K562 (cell line): ENCODE measurements at regions not wholly inside any gene's neighbourhood (a gene's known extent, or its start where the extent isn't known, plus 50 kb on each side); places are given as distances from the start of the nearest gene placed in this dataset.

ENCODE experiments used
- ATAC-seq: fragments of 200-7000 bp; cut with Tn5 transposase; 3 replicates; pipeline ENCODE4 v1.9.1; 2020; ENCODE audit warnings: moderate library complexity
- BruUV-seq: library from RNA; stranded (reverse); fragments of 400-500 nt; replicated peaks from 2 replicates; lab custom pipeline; 2021; lab: Mats Ljungman, UMichigan
- CTCF ChIA-PET: fragments of 300-600 bp; formaldehyde crosslinking; extraction: SDS; loops from one replicate; lab custom pipeline; 2021; ENCODE audit warnings: low intra/inter-chr PET ratio; lab: Yijun Ruan, JAX
- POLR2A ChIA-PET: fragments of 300-600, 350-650 bp; sonication (Branson Sonifier 250); formaldehyde crosslinking; extraction: SDS; loops from one replicate; lab custom pipeline; 2021; ENCODE audit warnings: antibody characterized with exemption, inconsistent platforms; lab: Yijun Ruan, JAX
- DNase-seq, 4 experiments: peaks; one replicate each; pipeline versions ENCODE4 v3.0.0 to v3.0.0-alpha.2; 2011 to 2018; ENCODE audit warnings: low spot score in 3 of 4, mixed read lengths in 3 of 4; ENCODE audit errors: extremely low read depth in 1 of 4
- FAIRE-seq: peaks from 2 replicates; lab custom pipeline; 2011; peaks lifted over from hg19 to GRCh38; lab: Jason Lieb, UNC
- H2AFZ ChIP-seq: 2 replicates; pipeline ENCODE4 v1.6.0; 2011; ENCODE audit warnings: low read depth, low read length, control low read depth, inconsistent platforms
- H3K27ac ChIP-seq: fragments of 200-600 bp; 3 replicates; pipeline ENCODE4 v1.8.0; 2011; ENCODE audit warnings: low read depth, mild to moderate bottlenecking, control low read depth, inconsistent platforms, low read length, moderate library complexity, mixed read lengths; ENCODE audit errors: extremely low read depth
- H3K27me3 ChIP-seq, 2 experiments: fragments of 300-600 bp in 1 of 2; 2 replicates in 1 of 2; 3 replicates in 1 of 2; pipeline versions ENCODE4 v1.6.0 to v1.8.0; 2011; ENCODE audit warnings: inconsistent platforms in 2 of 2, low read length in 2 of 2, mild to moderate bottlenecking in 1 of 2, mixed read lengths in 1 of 2, moderate library complexity in 1 of 2; ENCODE audit not compliant: control insufficient read depth in 2 of 2, insufficient read depth in 2 of 2
- H3K36me3 ChIP-seq: fragments of 300-600 bp; 3 replicates; pipeline ENCODE4 v1.8.0; 2011; ENCODE audit warnings: mild to moderate bottlenecking, low read length, inconsistent platforms; ENCODE audit not compliant: control insufficient read depth, insufficient read depth
- H3K4me1 ChIP-seq, 2 experiments: fragments of 200-600 bp in 1 of 2; replicated peaks in 1 of 2; 2 replicates in 1 of 2; 3 replicates in 1 of 2; pipeline versions ENCODE4 v1.5.1 to v1.8.0; 2011; ENCODE audit warnings: inconsistent platforms in 2 of 2, low read length in 2 of 2, mild to moderate bottlenecking in 1 of 2, mixed read lengths in 1 of 2, moderate library complexity in 1 of 2; ENCODE audit not compliant: control insufficient read depth in 2 of 2, insufficient read depth in 2 of 2
- H3K4me2 ChIP-seq: 2 replicates; pipeline ENCODE4 v1.6.1; 2011; ENCODE audit warnings: low read length, control low read depth, inconsistent platforms, mixed read lengths; ENCODE audit not compliant: insufficient read depth
- H3K4me3 ChIP-seq: fragments of 200-600 bp; sonication (generic), shearing (Covaris generic); 2 replicates; pipeline ENCODE4 v1.5.1; 2016; ENCODE audit warnings: control low read depth, inconsistent platforms
- H3K79me2 ChIP-seq: fragments of 200-600 bp; 3 replicates; pipeline ENCODE4 v1.8.0; 2011; ENCODE audit warnings: low read length, inconsistent platforms; ENCODE audit not compliant: control insufficient read depth, insufficient read depth
- H3K9ac ChIP-seq, 2 experiments: 2 replicates each; pipeline versions ENCODE4 v1.6.0 to v1.6.1; 2011; ENCODE audit warnings: low read depth in 2 of 2, low read length in 2 of 2, control low read depth in 1 of 2, inconsistent platforms in 1 of 2, mild to moderate bottlenecking in 1 of 2, mixed read lengths in 1 of 2; ENCODE audit not compliant: insufficient read depth in 1 of 2
- H3K9me1 ChIP-seq: one replicate; pipeline ENCODE4 v1.6.0; 2011; ENCODE audit warnings: inconsistent platforms, mild to moderate bottlenecking, low read length, moderate library complexity; ENCODE audit not compliant: control insufficient read depth, insufficient read depth
- H3K9me3 ChIP-seq: replicated peaks from 2 replicates; pipeline ENCODE4 v1.5.1; 2011; ENCODE audit warnings: low read depth, low read length, inconsistent platforms; ENCODE audit not compliant: control insufficient read depth, insufficient read depth
- H4K20me1 ChIP-seq: replicated peaks from 2 replicates; pipeline ENCODE4 v1.6.1; 2011; ENCODE audit warnings: low read length, inconsistent platforms, mixed read lengths; ENCODE audit not compliant: control insufficient read depth, insufficient read depth
- ARNT ChIP-seq, 2 experiments: fragments of 450-650 bp; IDR thresholded peaks; 2 replicates each; pipeline ENCODE4 v1.6.1; 2016; ENCODE audit warnings: mild to moderate bottlenecking in 1 of 2
- DEAF1 ChIP-seq: fragments of 450-650 bp; formaldehyde crosslinking; IDR thresholded peaks from 2 replicates; pipeline ENCODE4 v1.4.0; 2020; ENCODE audit warnings: mild to moderate bottlenecking, moderate library complexity
- ELF1 ChIP-seq: fragments of 200-800 bp; sonication (Bioruptor generic); IDR thresholded peaks from 2 replicates; pipeline ENCODE4 v1.6.1; 2016; ENCODE audit warnings: missing genetic modification characterization, missing compliant biosample characterization
- FOXM1 ChIP-seq, 2 experiments: fragments of 450-650 bp in 1 of 2; sonication (generic) in 1 of 2; formaldehyde crosslinking in 1 of 2; IDR thresholded peaks; 2 replicates each; pipeline versions ENCODE4 v1.6.1 to v1.9.0; 2017 to 2022; ENCODE audit warnings: low read depth in 2 of 2, mild to moderate bottlenecking in 2 of 2, missing genetic modification reagents in 1 of 2, moderate library complexity in 1 of 2
- HDAC3 ChIP-seq: fragments of 450-650 bp; IDR thresholded peaks from 2 replicates; pipeline ENCODE4 v1.6.1; 2018; ENCODE audit warnings: borderline replicate concordance, mild to moderate bottlenecking, moderate library complexity; ENCODE audit not compliant: partially characterized antibody
- HMBOX1 ChIP-seq: sonication (generic); IDR thresholded peaks from 2 replicates; pipeline ENCODE4 v1.6.1; 2016
- HMGN3 ChIP-seq: IDR thresholded peaks from 2 replicates; pipeline ENCODE4 v1.6.1; 2011; ENCODE audit warnings: borderline replicate concordance, low read depth, mild to moderate bottlenecking, mixed read lengths, low read length; ENCODE audit not compliant: insufficient read length; ENCODE audit errors: extremely low read depth
- SFPQ ChIP-seq: fragments of 200-400 bp; formaldehyde crosslinking; IDR thresholded peaks from 2 replicates; pipeline ENCODE4 v1.6.1; 2017; ENCODE audit warnings: mild to moderate bottlenecking, low read depth, low read length, moderate library complexity
- SMARCA4 ChIP-seq: fragments of 450-650 bp; IDR thresholded peaks from 2 replicates; pipeline ENCODE4 v1.6.1; 2016
- SOX6 ChIP-seq: fragments of 450-650 bp; IDR thresholded peaks from 2 replicates; pipeline ENCODE4 v1.6.1; 2014; ENCODE audit warnings: mild to moderate bottlenecking
- ZNF263 ChIP-seq: sonication (generic); formaldehyde crosslinking; IDR thresholded peaks from 2 replicates; pipeline ENCODE4 v1.8.0; 2022; ENCODE audit warnings: mild to moderate bottlenecking, missing genetic modification reagents, borderline replicate concordance
- ZNF766 ChIP-seq: fragments of 200-800 bp; sonication (Bioruptor generic); conservative IDR thresholded peaks from 2 replicates; pipeline ENCODE4 v1.6.1; 2016; ENCODE audit warnings: missing genetic modification characterization, missing compliant biosample characterization
- WGBS: fragments of 100-300 bp; shearing (Covaris generic); methylation state at CpG from one replicate; pipeline ENCODE4 v1.1.6; 2016; ENCODE audit warnings: low coverage, mixed read lengths; ENCODE audit not compliant: insufficient coverage; ENCODE audit errors: missing lambda C conversion rate; 5-methylcytosine and 5-hydroxymethylcytosine counted together
- in situ Hi-C: fragments of 300-500 bp; cut with MboI; formaldehyde crosslinking; loops from 4 replicates; pipeline ENCODE4 v1.15.0; 2018; ENCODE audit warnings: inconsistent platforms, mixed read lengths
- intact Hi-C: fragments of 100-400 bp; cut with micrococcal nuclease; formaldehyde crosslinking; loops from 2 replicates; pipeline ENCODE4 v1.14.2; 2022

- H3K79me2 ChIP-seq: 0 out of 3 replicates have a peak, but pooled peaks cover 2% of the 10 kb centered on the region
- no peaks in the 10 kb centered on the region for H3K27me3 ChIP-seq
- in situ Hi-C loops: no loop called here
- CTCF ChIA-PET: no interaction called here
- peak; percentile 97 for FAIRE-seq
- peak overlapping the region; percentile 27 for H2AFZ ChIP-seq
- no peaks in the 10 kb centered on the region for H3K9me3 ChIP-seq
- no peak overlapping the region for H3K4me3 ChIP-seq
- peak; percentile 92 for ATAC-seq
- H3K4me2 ChIP-seq: peak overlapping the region; percentile 26
- intact Hi-C loops: loop anchor here (2.0 kb wide), 1 partner anchor 31 kb away; no protein-coding TSS in a partner anchor
- H3K9ac ChIP-seq: peak overlapping the region in 1 of 2 experiments; percentile 59; a peak in 2 of 4 replicates
- peaks cover 3% of the 10 kb centered on the region; the same call in 2 of the 3 replicates for H3K36me3 ChIP-seq
- H4K20me1 ChIP-seq: no peaks in the 10 kb centered on the region
- WGBS: 0% methylated on average over 6 of the region's 8 CpGs
- BruUV-seq: TSS peak; percentile 85
- H3K4me1 ChIP-seq: no peaks in the 10 kb centered on the region; a peak in 1 of 5 replicates
- peak overlapping the region; percentile 66 for H3K27ac ChIP-seq
- H3K9me1 ChIP-seq: no peaks in the 10 kb centered on the region
- POLR2A ChIA-PET: interaction anchor here (0.7 to 1.2 kb wide), 4 partner anchors 8 to 123 kb away, joined by 3 read pairs; no protein-coding TSS in a partner anchor
- peak; percentile 42 to 88 (median 72) for DNase-seq
- TF ChIP-seq FOXM1 (IDR thresholded peaks at IDR 0.05; ENCODE audit: low read depth): peak; percentile 20; the same call in 1 of the 2 replicates
- no peak for TF ChIP-seq FOXM1 (CRISPR knock-in tag; IDR thresholded peaks at IDR 0.05; ENCODE audit: low read depth)
- peak; percentile 59; the same call in 1 of the 2 replicates for TF ChIP-seq SMARCA4
- TF ChIP-seq ELF1 (tag): no peak
- TF ChIP-seq SFPQ: no peak
- peak; percentile 34; the same call in 1 of the 2 replicates for TF ChIP-seq SOX6
- no peak for TF ChIP-seq HMGN3
- no peak for TF ChIP-seq DEAF1 (CRISPR knock-in tag)
- 0 out of 2 replicates have a peak, but pooled peaks have one; percentile 21 for TF ChIP-seq ZNF766
- no peak for TF ChIP-seq ARNT (IDR thresholded peaks at IDR 0.05)
- no peak for TF ChIP-seq HDAC3
- no peak for TF ChIP-seq ZNF263 (CRISPR knock-in tag)
- peak; percentile 63; the same call in 1 of the 2 replicates for TF ChIP-seq HMBOX1
Measured at GRCh38 chr21:23921670-23922418, 1685.4 kb downstream of the MRPL39 start.
